Lower leg skin (tissue), 3 donors: ENCODE measurements at regions not wholly inside any gene's neighbourhood (a gene's known extent, or its start where the extent isn't known, plus 50 kb on each side); places are given as distances from the start of the nearest gene placed in this dataset.

Experiments
- POLR2A ChIP-seq, 2 donors: fragments of 450-650 bp; IDR thresholded peaks; one replicate each; pipeline ENCODE4 v1.6.1; 2016 to 2017; ENCODE audit warnings: antibody characterized with exemption in 2 of 2, mild to moderate bottlenecking in 1 of 2, moderate library complexity in 1 of 2
- TF ChIP-seq, protein P1 (sequence below), 3 donors: fragments of 450-650 bp; IDR thresholded peaks; one replicate each; pipeline ENCODE4 v1.5.1; 2016; ENCODE audit warnings: antibody characterized with exemption in 3 of 3, mild to moderate bottlenecking in 3 of 3, moderate library complexity in 2 of 3

DNA sequence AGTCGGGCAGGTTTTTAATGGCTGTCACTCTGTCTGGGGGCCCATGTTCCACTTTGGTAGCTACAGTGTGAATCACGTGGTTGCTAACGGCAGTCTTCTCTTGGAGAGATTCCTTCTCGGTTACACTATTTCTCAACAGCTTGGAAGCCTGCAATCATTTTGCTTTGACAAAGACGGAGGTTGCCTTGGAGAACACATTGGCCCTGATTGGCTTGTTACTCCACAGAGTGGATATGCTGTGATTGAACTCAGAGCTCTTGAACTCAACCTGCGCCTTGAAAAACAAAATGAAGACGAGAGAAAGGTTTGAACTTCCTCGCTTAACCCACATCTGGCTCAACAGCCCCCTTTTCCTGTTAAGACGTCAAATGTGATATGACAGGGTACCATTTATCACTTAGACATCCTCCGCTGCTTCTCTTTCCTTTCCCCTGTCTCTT is 218.9 kb downstream of the MAF start:
- TF ChIP-seq, protein P1, sequence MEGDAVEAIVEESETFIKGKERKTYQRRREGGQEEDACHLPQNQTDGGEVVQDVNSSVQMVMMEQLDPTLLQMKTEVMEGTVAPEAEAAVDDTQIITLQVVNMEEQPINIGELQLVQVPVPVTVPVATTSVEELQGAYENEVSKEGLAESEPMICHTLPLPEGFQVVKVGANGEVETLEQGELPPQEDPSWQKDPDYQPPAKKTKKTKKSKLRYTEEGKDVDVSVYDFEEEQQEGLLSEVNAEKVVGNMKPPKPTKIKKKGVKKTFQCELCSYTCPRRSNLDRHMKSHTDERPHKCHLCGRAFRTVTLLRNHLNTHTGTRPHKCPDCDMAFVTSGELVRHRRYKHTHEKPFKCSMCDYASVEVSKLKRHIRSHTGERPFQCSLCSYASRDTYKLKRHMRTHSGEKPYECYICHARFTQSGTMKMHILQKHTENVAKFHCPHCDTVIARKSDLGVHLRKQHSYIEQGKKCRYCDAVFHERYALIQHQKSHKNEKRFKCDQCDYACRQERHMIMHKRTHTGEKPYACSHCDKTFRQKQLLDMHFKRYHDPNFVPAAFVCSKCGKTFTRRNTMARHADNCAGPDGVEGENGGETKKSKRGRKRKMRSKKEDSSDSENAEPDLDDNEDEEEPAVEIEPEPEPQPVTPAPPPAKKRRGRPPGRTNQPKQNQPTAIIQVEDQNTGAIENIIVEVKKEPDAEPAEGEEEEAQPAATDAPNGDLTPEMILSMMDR (IDR thresholded peaks at IDR 0.05) = no peak
- no peak for TF ChIP-seq POLR2A (IDR thresholded peaks at IDR 0.05)
